ENCODE measurements at regions not wholly inside any gene's neighbourhood (a gene's known extent, or its start where the extent isn't known, plus 50 kb on each side); places are given as distances from the start of the nearest gene placed in this dataset.

DNA sequence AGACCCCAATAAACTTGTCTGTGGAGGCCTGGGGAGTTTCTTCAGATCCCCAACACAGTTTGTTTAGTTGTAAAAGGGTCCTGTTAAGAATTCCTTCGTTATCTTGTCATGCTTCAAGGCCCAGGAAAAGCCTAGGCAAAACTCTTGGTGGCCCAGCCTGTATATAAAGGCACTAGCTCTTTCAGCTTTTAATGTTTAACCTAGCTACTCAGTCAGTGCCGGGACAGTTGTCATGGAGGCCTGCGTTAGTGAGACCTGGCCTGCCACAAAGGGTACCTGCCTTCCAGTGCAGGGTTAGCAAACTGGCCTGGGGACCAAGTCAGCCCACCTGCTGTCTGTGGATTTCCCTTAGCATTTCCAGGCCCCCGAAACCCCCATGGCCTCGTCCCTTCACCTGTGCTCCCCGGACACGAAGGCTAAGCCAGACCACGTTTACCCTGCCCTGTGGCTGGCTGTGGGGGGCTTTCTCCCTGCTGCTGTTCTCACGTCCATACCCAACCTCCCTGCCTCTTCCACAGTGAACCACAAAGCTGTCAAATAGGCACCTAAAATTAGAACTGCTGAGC, 96.9 kb upstream of the PPP2R2D start:
- no peaks in the 10 kb centered on the region for H3K36me3 ChIP-seq (ENCODE audit: control insufficient read depth, insufficient read depth, low read length)
- DNase-seq (ENCODE audit: extremely low read depth, insufficient read length) = no peak
- H3K27me3 ChIP-seq (replicated peaks; ENCODE audit: control insufficient read depth, insufficient read depth, low read length) = no peaks in the 10 kb centered on the region
- no peak for TF ChIP-seq CTCF (IDR thresholded peaks at IDR 0.05; ENCODE audit: insufficient read depth, low read length, poor library complexity, severe bottlenecking)
- H3K4me3 ChIP-seq (replicated peaks; ENCODE audit: low read depth, low read length) = no peak overlapping the region

DNA sequence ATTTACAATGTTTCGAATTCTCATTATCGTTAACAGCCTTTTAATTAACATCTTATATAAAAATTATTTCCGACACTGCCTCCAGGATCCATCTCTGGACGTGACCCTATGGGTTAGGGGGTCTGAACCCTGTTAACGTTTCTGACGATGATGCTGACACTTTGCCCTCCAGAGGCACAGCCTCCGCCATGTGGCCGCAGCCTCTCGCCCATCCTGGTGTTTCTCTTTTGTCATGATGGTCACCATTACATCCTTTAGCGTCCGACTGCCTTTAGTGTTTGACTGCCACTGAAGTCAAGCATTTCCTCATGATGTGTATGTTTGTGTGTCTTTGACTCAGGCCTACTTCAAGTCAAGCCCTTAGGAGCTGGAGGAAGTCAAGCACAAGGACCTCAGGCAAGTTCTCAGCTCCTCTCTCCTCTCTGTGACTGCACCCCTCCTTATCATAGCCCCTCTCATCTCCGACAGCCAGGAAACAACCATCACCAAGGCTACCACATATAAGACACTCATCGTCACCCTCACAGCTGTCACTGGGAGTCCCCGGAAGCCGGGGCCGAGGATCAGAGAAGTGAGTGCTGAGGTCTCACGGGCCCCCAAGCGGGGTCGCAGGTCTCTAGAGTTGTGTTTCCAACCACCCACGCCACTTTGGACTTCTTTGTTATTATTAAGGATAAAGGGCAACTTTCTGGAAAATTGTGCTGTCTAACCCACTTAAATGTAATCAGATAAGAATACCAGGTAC, 96.1 kb upstream of the PPP2R2D start:
- no peak for DNase-seq (ENCODE audit: extremely low read depth, insufficient read length)
- Histone ChIP-seq H3K27me3 (replicated peaks; ENCODE audit: control insufficient read depth, insufficient read depth, low read length) (no peaks in the 10 kb centered on the region), H3K4me3 (replicated peaks; ENCODE audit: low read depth, low read length) (no peak overlapping the region), H3K36me3 (ENCODE audit: control insufficient read depth, insufficient read depth, low read length) (no peaks in the 10 kb centered on the region)
- no peak for TF ChIP-seq CTCF (IDR thresholded peaks at IDR 0.05; ENCODE audit: insufficient read depth, low read length, poor library complexity, severe bottlenecking)

DNA sequence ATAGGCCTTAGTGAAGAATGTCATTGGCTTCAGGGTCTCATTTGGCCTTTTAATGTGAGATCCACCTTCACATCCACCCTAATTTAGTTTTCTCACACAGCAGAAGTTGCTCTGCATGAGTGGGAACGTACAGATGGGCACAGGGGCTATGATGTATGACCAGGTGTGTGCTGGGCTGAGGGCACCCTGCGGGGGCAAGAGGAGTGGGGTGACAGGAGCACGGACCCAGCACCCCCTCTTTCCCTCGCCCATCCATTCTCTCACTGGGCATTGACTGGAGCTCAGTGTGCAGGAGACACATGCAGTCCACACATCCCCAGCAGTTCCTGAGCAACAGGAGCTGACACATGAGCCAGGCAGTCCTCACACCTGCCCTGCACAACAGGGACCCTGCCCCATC, 95.1 kb upstream of the PPP2R2D start:
- Histone ChIP-seq H3K36me3 (ENCODE audit: control insufficient read depth, insufficient read depth, low read length) (no peaks in the 10 kb centered on the region), H3K27me3 (replicated peaks; ENCODE audit: control insufficient read depth, insufficient read depth, low read length) (no peaks in the 10 kb centered on the region), H3K4me3 (replicated peaks; ENCODE audit: low read depth, low read length) (no peak overlapping the region)
- DNase-seq (ENCODE audit: extremely low read depth, insufficient read length) = no peak
- TF ChIP-seq CTCF (IDR thresholded peaks at IDR 0.05; ENCODE audit: insufficient read depth, low read length, poor library complexity, severe bottlenecking) = no peak

- TF ChIP-seq CTCF (IDR thresholded peaks at IDR 0.05; ENCODE audit: insufficient read depth, low read length, poor library complexity, severe bottlenecking) = no peak
- H3K36me3 ChIP-seq (ENCODE audit: control insufficient read depth, insufficient read depth, low read length) = no peaks in the 10 kb centered on the region
- no peak overlapping the region for H3K4me3 ChIP-seq (replicated peaks; ENCODE audit: low read depth, low read length)
- H3K27me3 ChIP-seq (replicated peaks; ENCODE audit: control insufficient read depth, insufficient read depth, low read length) = no peaks in the 10 kb centered on the region
- DNase-seq (ENCODE audit: extremely low read depth, insufficient read length) = no peak
Measured at GRCh38 chr10:131806146-131806545, 94.7 kb upstream of the PPP2R2D start.

GRCh38 chr10:131806646-131807317, 94.0 kb upstream of the PPP2R2D start:
- no peak overlapping the region for H3K4me3 ChIP-seq (replicated peaks; ENCODE audit: low read depth, low read length)
- DNase-seq (ENCODE audit: extremely low read depth, insufficient read length) = no peak
- H3K36me3 ChIP-seq (ENCODE audit: control insufficient read depth, insufficient read depth, low read length) = no peaks in the 10 kb centered on the region
- TF ChIP-seq CTCF (IDR thresholded peaks at IDR 0.05; ENCODE audit: insufficient read depth, low read length, poor library complexity, severe bottlenecking) = no peak
- H3K27me3 ChIP-seq (replicated peaks; ENCODE audit: control insufficient read depth, insufficient read depth, low read length) = no peaks in the 10 kb centered on the region

All from GM06990 (cell line).